ENCODE measurements at regions not wholly inside any gene's neighbourhood (a gene's known extent, or its start where the extent isn't known, plus 50 kb on each side); places are given as distances from the start of the nearest gene placed in this dataset.

DNA sequence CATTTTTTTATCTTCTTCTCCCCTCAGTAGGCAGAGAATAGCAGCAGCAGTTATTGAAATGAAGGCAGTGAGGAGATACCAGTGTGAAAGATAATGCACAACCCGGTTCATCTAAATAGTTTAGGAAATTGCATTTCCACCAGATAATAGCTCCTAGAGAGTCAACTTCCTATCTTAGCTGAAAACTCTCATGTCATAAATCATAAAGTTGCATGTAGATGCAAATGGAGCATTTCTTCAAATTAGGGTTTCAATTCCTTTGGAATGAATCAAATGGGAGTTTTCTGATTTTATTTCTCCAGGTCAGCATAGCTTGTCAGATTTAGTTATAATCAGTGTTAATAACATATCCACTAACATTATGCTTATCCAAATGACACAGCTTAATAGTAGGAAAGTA, 335.3 kb downstream of the CNTNAP4 start:
- no peaks in the 10 kb centered on the region for H3K36me3 ChIP-seq
- 60 to 72% methylated on average over 1 of the region's 1 CpG for WGBS, 2 donors
- H3K27me3 ChIP-seq = no peaks in the 10 kb centered on the region
- no peak overlapping the region for H3K27ac ChIP-seq
- DNase-seq = no peak
- no peaks in the 10 kb centered on the region for H3K4me1 ChIP-seq
- H3K9me3 ChIP-seq = no peaks in the 10 kb centered on the region
- H3K4me3 ChIP-seq = no peak overlapping the region
- intact Hi-C loops (cut with DNase I) = no loop called here
- no peak for TF ChIP-seq POLR2A (IDR thresholded peaks at IDR 0.05)
- TF ChIP-seq, protein P1, sequence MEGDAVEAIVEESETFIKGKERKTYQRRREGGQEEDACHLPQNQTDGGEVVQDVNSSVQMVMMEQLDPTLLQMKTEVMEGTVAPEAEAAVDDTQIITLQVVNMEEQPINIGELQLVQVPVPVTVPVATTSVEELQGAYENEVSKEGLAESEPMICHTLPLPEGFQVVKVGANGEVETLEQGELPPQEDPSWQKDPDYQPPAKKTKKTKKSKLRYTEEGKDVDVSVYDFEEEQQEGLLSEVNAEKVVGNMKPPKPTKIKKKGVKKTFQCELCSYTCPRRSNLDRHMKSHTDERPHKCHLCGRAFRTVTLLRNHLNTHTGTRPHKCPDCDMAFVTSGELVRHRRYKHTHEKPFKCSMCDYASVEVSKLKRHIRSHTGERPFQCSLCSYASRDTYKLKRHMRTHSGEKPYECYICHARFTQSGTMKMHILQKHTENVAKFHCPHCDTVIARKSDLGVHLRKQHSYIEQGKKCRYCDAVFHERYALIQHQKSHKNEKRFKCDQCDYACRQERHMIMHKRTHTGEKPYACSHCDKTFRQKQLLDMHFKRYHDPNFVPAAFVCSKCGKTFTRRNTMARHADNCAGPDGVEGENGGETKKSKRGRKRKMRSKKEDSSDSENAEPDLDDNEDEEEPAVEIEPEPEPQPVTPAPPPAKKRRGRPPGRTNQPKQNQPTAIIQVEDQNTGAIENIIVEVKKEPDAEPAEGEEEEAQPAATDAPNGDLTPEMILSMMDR (IDR thresholded peaks at IDR 0.05) = no peak

DNA sequence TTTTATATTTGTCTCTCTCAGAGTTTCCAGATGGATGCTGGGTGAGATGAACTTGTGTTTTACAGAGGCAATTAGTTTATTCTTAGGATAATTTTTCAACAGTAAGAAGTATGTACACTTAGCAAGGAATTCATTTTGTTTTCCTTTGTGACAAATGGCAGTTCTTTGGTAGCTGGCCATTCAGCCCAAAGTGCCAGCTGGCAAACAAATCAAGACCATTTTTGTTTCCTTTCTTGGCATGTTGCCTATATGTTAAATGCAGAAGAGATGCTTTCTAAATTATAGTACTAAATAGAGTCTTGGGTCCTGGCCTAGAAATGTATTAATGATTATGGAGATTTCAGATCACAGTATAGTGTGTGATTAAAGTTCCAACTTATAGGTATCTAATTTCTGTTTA, 337.1 kb downstream of the CNTNAP4 start:
- Histone ChIP-seq H3K9me3 (no peaks in the 10 kb centered on the region), H3K4me1 (no peaks in the 10 kb centered on the region), H3K4me3 (no peak overlapping the region), H3K36me3 (no peaks in the 10 kb centered on the region), H3K27ac (no peak overlapping the region), H3K27me3 (no peaks in the 10 kb centered on the region)
- intact Hi-C loops (cut with DNase I) = no loop called here
- TF ChIP-seq POLR2A (IDR thresholded peaks at IDR 0.05) = no peak
- TF ChIP-seq, protein P1 (IDR thresholded peaks at IDR 0.05) = no peak
- DNase-seq = no peak

DNA sequence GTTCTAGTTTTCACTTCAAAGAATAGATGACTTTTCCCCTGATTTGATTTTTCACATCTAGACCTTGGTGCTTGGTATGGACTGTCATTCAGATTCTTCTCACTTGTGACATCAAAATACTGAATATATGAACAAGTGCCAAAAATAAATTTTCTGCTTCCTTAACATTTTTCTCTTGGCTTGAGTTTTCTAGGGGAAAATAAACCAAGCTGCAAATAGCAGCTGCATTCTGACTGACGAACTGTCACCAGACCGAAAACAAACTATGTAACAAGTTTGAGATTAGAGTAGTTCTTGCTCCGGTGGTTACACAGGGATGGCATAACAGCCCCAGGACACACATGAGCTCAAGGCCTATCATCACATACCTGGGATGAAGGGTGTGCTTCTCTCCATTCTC, 345.7 kb downstream of the CNTNAP4 start:
- Histone ChIP-seq H3K27ac (no peak overlapping the region), H3K4me1 (no peaks in the 10 kb centered on the region), H3K27me3 (no peaks in the 10 kb centered on the region), H3K36me3 (no peaks in the 10 kb centered on the region), H3K4me3 (no peak overlapping the region), H3K9me3 (no peaks in the 10 kb centered on the region)
- no peak for DNase-seq
- 54 to 62% methylated on average over 3 of the region's 3 CpGs for WGBS, 2 donors
- no peak for TF ChIP-seq POLR2A (IDR thresholded peaks at IDR 0.05)
- TF ChIP-seq, protein P1 (IDR thresholded peaks at IDR 0.05) = no peak
- intact Hi-C loops (cut with DNase I) = no loop called here

DNA sequence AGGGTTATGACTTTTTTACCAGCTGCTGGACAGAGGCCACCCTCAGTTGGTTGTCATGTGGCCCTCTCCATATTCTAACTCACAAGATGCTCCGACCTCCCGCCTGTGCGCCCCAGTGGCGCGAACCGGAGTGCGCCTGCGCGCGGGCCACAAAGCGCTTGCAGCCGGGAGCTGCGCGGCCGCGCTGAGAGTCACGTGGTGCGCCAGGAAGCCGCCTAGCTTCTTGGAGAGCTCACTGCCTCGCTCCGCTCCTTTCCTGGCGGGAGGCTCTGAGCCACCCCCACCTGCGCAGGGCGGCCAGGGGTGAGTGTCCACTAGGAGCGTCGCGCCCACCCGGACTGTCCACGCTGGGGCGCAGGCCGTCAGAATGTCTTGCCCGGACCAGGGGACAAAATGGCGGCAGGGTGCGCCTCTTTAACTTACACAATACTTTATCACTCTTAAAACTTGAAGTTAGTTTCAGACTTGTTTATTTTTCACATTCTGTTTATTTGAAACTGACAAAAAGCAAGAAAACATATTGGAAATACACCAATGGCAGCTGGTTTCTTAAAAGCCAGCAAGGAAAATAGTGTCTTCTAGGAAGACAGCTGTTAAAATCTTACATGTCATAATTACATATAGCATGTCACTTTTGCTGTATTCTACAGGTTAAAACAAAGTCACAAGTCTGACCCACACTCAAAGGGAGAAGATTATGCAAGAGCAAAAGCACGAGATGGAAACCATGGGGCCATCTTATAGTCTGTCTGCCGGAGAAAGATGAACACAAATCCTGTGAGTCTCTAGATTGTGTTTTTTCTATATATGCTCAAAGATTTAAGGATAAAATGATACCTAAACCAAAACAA, 357.9 kb downstream of the CNTNAP4 start:
- no peak overlapping the region for H3K27ac ChIP-seq
- H3K36me3 ChIP-seq = no peaks in the 10 kb centered on the region
- no peak overlapping the region for H3K4me3 ChIP-seq
- TF ChIP-seq, protein P1 (IDR thresholded peaks at IDR 0.05) = no peak
- TF ChIP-seq POLR2A (IDR thresholded peaks at IDR 0.05) = no peak
- intact Hi-C loops (cut with DNase I) = no loop called here
- WGBS, 2 donors = 82% methylated on average over 10 to 31 of the region's 36 CpGs
- DNase-seq = no peak
- H3K9me3 ChIP-seq = peaks cover 0 to 5% (median 5%) of the 10 kb centered on the region in 3 donors
- H3K27me3 ChIP-seq = no peaks in the 10 kb centered on the region
- H3K4me1 ChIP-seq = no peaks in the 10 kb centered on the region

DNA sequence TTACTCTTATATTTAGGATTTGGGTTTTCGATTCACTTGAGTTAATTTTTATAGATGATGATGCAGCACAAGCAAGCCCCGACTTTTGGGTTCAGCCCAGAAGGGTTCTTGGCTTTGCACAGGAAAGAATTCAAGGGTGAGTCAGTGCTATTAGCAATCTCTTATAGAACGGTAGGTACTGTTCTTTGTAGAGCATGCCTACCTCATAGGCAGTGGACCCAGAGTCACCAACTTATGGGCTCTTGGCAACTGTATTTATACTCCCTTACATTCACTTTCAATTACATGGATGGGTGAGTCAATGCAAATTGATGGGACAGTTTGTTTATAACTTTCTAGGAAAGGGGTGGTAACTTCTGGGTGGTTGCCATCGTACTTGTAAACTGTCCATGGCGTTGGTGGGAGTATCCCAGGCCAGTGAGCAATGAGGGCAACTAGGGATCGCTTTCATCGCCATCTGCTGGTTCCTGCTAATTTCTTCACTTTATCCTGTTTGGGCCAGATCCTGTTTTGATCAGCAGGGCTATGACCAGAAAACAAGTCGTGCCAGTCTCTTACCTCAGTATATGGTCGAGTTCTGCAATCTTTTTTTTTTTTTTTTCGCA, 362.6 kb downstream of the CNTNAP4 start:
- Histone ChIP-seq H3K9me3 (no peaks in the 10 kb centered on the region), H3K4me1 (no peaks in the 10 kb centered on the region), H3K27me3 (no peaks in the 10 kb centered on the region), H3K36me3 (no peaks in the 10 kb centered on the region), H3K27ac (no peak overlapping the region), H3K4me3 (no peak overlapping the region)
- intact Hi-C loops (cut with DNase I) = no loop called here
- 45 to 46% methylated on average over 10 of the region's 10 CpGs for whole genome bisulfite sequencing, 2 donors
- no peak for DNase-seq
- TF ChIP-seq POLR2A (IDR thresholded peaks at IDR 0.05) = no peak
- TF ChIP-seq, protein P1 (IDR thresholded peaks at IDR 0.05) = no peak
